GM21423 (cell line): ENCODE measurements at regions not wholly inside any gene's neighbourhood (a gene's known extent, or its start where the extent isn't known, plus 50 kb on each side); places are given as distances from the start of the nearest gene placed in this dataset.

ENCODE experiments used
- ATAC-seq: cut with Tn5 transposase; IDR thresholded peaks from one replicate; pipeline ENCODE4 v1.9.1; 2021; ENCODE audit warnings: mild to moderate bottlenecking, moderate library complexity; ENCODE audit not compliant: unreplicated experiment

GRCh38 chr5:68161156-68161555 is 54.4 kb upstream of the PIK3R1 start:
- no peak for ATAC-seq

- ATAC-seq = no peak
These were observed 56.2 kb upstream of the PIK3R1 start for GRCh38 chr5:68159224-68159951.

DNA sequence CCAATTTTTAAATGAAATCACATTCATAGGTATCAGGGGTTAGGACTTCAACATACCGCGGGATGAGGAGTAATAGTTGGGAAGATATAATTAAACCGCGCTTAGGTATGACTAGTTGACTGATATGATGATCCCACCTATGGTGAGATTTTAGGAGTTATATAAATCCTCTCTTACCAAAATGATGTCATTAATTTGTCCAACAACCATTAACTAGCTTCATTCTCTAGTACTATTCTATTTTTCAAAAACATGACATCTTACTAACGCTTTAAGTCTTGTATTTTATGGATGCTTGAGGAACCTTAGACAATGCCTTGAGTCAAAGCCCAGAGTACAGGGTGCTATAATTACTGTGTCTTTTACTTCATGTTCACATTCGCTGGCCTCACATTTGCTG is 59.6 kb upstream of the PIK3R1 start:
- no peak for ATAC-seq

DNA sequence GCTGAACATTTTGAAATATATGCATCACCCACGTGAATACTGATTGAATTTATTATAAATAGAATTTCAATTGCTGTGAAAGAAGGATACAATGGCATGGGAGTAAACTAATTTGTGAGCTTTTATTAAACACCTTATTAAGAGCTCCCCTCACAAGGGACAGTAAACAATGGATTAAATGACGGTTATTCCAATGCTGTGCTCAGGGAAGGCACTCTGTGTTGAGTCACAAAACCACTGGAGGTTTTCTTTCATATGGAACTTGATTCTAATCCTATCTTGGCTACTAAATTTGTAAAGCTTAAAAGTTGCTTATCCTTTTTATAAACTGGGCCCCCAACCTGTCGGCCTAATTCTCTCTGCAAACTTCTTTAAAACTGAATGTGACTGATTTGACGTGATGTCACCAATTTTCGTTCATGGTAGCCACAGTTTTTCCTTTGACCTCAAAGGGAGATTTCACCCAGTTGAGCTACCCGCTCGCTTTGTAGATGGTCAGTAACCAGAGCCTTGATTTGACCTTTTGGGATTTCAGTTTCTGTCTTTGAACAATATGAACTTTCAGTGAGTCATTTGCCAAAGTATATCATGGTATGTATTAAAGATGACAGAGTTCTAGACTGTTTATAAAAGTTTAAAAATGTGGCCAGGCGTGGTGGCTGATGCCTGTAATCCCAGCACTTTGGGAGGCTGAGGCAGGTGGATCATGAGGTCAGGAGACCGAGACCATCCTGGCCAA is 61.3 kb upstream of the PIK3R1 start:
- no peak for ATAC-seq

DNA sequence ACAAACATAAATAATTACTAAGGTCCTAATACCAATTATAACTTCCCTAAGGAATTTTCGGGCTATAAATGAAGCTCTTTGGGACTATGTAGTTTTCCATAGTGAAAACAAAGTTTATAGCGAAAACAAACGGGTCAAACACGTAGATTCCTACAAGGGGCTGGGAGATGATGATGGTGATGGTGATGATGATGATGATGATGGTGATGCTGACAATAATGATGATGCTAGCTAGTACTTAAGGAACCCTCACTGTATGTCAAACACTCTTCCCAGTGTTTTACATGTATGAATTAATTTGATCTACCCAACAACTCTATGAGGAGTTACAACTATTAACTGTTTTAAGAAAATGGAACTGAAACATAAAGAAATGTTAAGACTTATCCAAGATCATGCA is 63.7 kb upstream of the PIK3R1 start:
- no peak for ATAC-seq

DNA sequence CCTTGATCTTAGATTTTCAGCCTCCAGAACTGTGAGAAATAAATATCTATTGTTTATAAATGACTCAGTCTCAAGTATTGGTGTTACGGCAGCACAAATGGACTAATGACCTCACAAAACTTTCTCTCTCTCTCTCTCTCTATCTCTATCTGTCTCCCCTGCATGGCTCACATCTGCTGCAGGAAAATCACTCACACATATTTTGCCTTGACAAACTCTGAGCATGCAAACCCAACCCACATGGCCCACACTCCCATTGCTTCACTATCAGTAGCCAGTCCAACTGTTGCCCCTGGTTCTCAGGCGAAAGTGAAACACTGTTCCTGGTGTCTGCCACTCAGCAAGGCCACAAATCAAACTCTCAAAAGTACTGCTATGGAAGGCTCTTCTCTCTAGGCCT is 66.4 kb upstream of the PIK3R1 start:
- ATAC-seq = peak; percentile 40

DNA sequence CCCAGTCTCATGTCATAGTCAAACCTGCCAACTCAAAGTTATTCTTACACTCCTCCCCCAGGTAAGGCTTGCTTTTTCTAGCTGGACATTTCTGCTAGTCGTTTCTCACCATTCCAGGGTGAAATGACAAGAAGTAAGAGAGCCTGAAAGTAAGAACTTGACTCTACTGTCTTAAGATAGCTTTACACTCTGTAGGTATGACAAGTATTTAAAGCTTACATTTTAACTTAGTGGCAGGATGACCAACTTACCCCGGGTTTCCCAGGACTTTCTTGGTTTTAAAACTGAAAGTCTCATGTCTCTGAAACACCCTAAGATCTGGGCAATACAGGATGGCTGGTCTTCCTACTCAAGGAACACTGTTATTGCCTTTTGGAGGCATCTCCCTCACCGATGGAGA is 67.5 kb upstream of the PIK3R1 start:
- ATAC-seq = peak; percentile 54

GRCh38 chr5:68147659-68148058 is 67.9 kb upstream of the PIK3R1 start:
- ATAC-seq = peak; percentile 11

DNA sequence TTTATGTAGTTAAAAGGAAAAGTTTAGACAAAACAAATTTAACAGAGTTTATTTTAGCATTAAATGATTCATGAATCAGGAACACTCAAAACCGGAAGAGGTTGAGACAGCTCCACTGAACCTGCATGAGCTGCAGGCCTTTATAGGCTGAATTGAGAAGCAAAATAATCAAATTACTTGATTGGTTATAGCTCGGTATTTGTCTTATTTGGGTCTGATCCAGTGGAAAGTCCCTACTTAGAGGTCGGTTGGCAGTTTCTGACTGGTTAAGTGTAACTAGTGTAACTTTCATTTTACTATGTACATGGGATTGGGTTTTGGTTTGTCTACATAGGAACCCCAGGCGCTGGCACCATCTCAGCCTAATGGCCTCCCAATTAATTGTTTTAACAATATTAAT is 74.1 kb upstream of the PIK3R1 start:
- no peak for ATAC-seq

GRCh38 chr5:68140763-68141162 is 74.8 kb upstream of the PIK3R1 start:
- peak; percentile 61 for ATAC-seq

- no peak for ATAC-seq
These were observed 75.7 kb upstream of the PIK3R1 start for GRCh38 chr5:68139611-68140441.

DNA sequence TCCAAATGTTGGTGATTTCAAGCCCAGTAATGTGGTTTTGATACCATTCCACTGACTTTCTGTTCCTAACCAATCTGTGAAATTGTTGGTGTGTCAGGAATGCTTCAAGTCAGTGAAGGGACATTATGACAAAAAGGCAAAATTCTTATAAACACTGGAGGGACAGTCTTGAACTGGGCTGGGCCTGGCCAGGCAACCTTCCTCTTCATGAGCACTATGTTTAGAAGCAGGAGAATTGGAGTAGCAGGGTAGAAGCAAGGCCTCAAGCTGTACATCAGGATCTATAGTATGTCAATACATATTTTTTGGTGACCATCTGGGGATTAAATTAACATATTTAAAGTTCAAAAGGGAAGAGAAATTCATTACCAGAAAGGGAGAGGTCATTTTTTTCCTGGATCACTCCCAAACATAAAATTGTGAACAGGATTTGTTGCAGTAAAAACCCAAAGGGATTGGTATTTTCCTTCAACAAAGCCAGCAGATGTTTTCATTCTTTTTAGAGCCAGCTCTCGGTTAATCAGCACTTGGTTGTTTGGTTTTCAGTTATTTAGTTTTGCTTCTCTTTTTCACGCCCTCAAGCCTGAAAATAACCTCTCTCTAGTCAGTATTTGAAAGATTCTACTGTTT is 77.9 kb upstream of the PIK3R1 start:
- no peak for ATAC-seq

DNA sequence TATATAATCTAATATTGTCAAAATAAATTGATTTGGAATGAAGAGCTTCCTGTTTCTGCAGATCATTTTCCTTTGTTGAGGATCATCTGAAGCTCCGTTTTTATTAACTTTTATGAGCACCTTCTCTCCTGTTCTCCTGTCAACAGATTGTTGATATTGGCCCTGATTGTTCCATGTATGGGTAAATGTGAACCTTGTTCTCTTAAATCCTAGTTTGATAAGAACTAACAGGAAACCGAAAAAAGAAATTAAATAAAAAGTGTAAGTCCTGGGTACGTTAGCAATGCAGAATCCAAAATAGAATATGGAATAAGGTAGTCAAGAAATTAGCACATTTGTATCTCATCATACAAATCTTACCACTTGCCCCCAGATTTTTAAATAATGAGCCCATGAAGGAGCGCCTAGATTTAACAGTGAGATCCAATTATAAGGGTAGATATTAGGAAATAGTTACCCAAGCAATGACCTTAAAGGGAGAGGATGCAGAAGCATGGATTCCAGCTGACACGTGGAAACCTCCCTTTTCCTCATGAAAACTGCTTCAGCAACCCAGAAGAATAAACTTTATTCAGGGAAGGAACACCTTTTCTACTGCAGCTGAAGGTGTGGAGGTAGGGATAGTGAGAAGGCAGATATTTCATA is 80.8 kb upstream of the PIK3R1 start:
- no peak for ATAC-seq

DNA sequence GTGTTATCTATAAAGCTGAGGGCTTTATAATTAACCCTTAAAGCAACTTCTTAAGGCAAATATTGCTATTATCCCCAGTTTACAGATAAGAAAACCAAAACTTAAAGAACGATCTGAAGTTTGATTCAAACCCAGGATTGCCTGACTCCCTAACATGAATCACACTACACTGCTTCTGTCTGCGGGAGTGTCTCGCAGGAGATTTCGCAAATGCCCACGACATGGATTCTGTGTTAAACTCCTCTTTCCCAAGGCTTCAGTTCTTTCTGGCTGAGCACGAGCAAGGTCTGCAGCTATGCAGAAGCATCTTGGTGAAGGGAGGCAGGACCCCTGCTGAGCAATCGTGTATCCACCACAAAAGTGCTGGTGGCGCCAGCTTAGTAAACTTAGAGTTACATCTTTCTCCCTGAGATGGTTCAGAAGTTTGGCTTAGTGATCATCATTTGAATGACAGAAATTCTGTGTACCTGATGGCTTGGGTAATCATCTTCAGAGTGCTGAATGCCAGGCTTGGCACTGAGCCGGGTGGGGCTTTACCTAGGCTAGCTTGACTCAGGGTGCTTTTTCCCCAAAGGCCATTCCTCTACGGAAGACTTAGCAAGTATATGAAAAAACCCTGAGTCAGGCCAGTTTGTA is 81.4 kb upstream of the PIK3R1 start:
- no peak for ATAC-seq

DNA sequence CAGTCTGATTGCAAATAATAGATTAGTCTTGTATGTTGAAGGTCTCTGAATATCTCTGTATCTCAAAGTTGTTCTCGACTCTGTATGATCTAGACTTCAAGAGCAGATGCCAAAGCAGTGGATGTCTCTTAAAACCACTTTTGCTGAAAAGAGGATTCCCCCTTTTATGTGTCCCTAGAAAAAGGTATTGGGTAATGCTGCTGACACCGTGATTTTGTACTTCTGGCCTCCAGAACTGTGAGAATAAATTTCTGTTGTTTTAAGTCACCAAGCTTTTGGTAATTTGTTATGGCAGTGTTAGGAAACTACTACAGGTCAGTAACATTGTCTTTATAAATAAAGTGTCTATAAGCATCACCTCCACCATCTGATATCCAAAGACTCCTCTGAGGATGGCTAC is 85.3 kb upstream of the PIK3R1 start:
- ATAC-seq = no peak

DNA sequence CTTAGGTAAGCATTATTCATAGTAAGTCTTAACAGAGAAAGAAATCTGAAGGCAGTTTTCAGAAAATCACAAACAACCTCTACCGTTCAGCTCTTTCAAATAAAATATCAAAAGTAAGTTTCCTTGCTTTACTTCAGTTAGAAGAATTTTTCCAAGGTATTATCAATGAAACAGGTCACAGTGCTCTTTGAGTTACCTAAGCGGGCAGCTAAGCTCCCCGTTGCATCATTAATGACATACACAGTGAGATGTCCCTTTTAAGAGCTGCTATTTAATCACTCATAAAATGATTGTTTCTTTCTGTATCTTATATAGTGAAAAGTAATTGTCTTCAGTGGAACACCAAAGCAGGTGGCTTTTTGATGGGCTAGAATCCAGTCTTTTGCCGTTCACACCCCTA is 86.2 kb upstream of the PIK3R1 start:
- ATAC-seq = no peak

DNA sequence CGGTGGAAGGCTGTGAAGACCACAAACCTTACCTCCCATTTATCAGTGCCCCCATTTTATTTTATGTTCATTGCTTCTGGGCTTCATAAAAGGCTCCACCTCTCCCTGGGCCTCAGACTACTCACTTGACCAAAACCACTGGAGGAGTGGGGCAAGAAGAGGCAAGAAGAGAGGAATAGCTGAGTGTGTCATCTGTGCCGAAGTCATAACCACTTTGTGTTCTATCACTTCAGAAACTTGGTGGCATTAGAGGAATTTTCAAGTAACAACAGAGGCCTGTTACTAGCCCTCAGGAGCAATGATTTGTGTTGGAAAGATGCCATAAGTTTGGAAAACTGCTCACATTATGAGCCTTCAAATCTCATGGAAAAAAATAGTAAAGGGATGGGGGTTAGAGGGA is 88.7 kb upstream of the PIK3R1 start:
- ATAC-seq = no peak

GRCh38 chr5:68122439-68123328 is 92.9 kb upstream of the PIK3R1 start:
- no peak for ATAC-seq

GRCh38 chr5:68116868-68117411 is 98.6 kb upstream of the PIK3R1 start:
- no peak for ATAC-seq
